ENCODE measurements at regions not wholly inside any gene's neighbourhood (a gene's known extent, or its start where the extent isn't known, plus 50 kb on each side); places are given as distances from the start of the nearest gene placed in this dataset.

- TF ChIP-seq EP300 (IDR thresholded peaks at IDR 0.05; ENCODE audit: borderline replicate concordance) (no peak), ZBTB7A (IDR thresholded peaks at IDR 0.05; ENCODE audit: low read depth) (no peak), NFIC (IDR thresholded peaks at IDR 0.05) (no peak), RAD21 (IDR thresholded peaks at IDR 0.05; ENCODE audit: low read depth) (no peak)
- TF ChIP-seq, protein P1, sequence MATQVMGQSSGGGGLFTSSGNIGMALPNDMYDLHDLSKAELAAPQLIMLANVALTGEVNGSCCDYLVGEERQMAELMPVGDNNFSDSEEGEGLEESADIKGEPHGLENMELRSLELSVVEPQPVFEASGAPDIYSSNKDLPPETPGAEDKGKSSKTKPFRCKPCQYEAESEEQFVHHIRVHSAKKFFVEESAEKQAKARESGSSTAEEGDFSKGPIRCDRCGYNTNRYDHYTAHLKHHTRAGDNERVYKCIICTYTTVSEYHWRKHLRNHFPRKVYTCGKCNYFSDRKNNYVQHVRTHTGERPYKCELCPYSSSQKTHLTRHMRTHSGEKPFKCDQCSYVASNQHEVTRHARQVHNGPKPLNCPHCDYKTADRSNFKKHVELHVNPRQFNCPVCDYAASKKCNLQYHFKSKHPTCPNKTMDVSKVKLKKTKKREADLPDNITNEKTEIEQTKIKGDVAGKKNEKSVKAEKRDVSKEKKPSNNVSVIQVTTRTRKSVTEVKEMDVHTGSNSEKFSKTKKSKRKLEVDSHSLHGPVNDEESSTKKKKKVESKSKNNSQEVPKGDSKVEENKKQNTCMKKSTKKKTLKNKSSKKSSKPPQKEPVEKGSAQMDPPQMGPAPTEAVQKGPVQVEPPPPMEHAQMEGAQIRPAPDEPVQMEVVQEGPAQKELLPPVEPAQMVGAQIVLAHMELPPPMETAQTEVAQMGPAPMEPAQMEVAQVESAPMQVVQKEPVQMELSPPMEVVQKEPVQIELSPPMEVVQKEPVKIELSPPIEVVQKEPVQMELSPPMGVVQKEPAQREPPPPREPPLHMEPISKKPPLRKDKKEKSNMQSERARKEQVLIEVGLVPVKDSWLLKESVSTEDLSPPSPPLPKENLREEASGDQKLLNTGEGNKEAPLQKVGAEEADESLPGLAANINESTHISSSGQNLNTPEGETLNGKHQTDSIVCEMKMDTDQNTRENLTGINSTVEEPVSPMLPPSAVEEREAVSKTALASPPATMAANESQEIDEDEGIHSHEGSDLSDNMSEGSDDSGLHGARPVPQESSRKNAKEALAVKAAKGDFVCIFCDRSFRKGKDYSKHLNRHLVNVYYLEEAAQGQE (IDR thresholded peaks at IDR 0.05; ENCODE audit: low read depth) = no peak
Observed at GRCh38 chr6:9481292-9482029, 933.4 kb downstream of the TFAP2A start.

DNA sequence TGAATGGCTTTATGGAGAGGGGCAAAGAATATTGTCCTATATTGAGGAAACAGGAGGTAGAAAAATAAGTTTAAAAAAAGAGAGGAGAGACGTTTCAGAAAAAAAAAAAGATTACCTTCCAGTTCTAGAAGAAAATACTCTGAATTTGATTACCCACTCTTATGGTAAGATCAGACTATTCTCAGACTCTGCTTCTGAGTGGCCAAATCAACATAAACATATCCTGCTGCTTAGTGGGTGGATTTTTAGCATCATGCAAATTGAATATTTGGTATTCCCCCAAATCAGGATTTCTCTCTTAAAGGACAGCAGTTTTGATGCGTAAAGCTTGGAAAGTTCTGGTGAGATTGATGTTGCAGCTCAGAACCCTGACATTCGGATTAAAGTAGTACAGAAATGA is 946.6 kb downstream of the TFAP2A start:
- TF ChIP-seq CREB1 (IDR thresholded peaks at IDR 0.05; ENCODE audit: low read depth) (no peak), FOXM1 (IDR thresholded peaks at IDR 0.05; ENCODE audit: borderline replicate concordance, low read depth) (no peak), TEAD4 (IDR thresholded peaks at IDR 0.05) (no peak), MAX (IDR thresholded peaks at IDR 0.05) (no peak), TCF12 (IDR thresholded peaks at IDR 0.05; ENCODE audit: low read depth) (no peak), ZBTB7A (IDR thresholded peaks at IDR 0.05; ENCODE audit: low read depth) (no peak), NFIC (IDR thresholded peaks at IDR 0.05) (no peak)
- TF ChIP-seq, protein P2, sequence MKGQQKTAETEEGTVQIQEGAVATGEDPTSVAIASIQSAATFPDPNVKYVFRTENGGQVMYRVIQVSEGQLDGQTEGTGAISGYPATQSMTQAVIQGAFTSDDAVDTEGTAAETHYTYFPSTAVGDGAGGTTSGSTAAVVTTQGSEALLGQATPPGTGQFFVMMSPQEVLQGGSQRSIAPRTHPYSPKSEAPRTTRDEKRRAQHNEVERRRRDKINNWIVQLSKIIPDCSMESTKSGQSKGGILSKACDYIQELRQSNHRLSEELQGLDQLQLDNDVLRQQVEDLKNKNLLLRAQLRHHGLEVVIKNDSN (IDR thresholded peaks at IDR 0.05) = no peak

- TF ChIP-seq EP300 (IDR thresholded peaks at IDR 0.05; ENCODE audit: borderline replicate concordance) (no peak), TEAD4 (IDR thresholded peaks at IDR 0.05) (no peak), EGR1 (IDR thresholded peaks at IDR 0.05) (no peak), CREB1 (IDR thresholded peaks at IDR 0.05; ENCODE audit: low read depth) (no peak), MAX (IDR thresholded peaks at IDR 0.05) (no peak)
Observed at GRCh38 chr6:9467741-9468140, 947.1 kb downstream of the TFAP2A start.

- no peak for TF ChIP-seq TAF1 (IDR thresholded peaks at IDR 0.05; ENCODE audit: low read depth)
- TF ChIP-seq, protein P2 (IDR thresholded peaks at IDR 0.05) = no peak
- no peak for TF ChIP-seq MAX (IDR thresholded peaks at IDR 0.05)
- no peak for TF ChIP-seq TEAD4 (IDR thresholded peaks at IDR 0.05)
- no peak for TF ChIP-seq YY1 (IDR thresholded peaks at IDR 0.05; ENCODE audit: low read depth)
- TF ChIP-seq CEBPB (IDR thresholded peaks at IDR 0.05) = no peak
- TF ChIP-seq, protein P1 (IDR thresholded peaks at IDR 0.05; ENCODE audit: low read depth) = no peak
- TF ChIP-seq CREB1 (IDR thresholded peaks at IDR 0.05; ENCODE audit: low read depth) = no peak
- no peak for TF ChIP-seq NFIC (IDR thresholded peaks at IDR 0.05)
- no peak for TF ChIP-seq EGR1 (IDR thresholded peaks at IDR 0.05)
- TF ChIP-seq ZBTB7A (IDR thresholded peaks at IDR 0.05; ENCODE audit: low read depth) = no peak
- no peak for TF ChIP-seq TCF12 (IDR thresholded peaks at IDR 0.05; ENCODE audit: low read depth)
- no peak for TF ChIP-seq RAD21 (IDR thresholded peaks at IDR 0.05; ENCODE audit: low read depth)
- TF ChIP-seq FOXM1 (IDR thresholded peaks at IDR 0.05; ENCODE audit: borderline replicate concordance, low read depth) = no peak
- TF ChIP-seq EP300 (IDR thresholded peaks at IDR 0.05; ENCODE audit: borderline replicate concordance) = no peak
Observed at GRCh38 chr6:9464583-9464982, 950.3 kb downstream of the TFAP2A start.

DNA sequence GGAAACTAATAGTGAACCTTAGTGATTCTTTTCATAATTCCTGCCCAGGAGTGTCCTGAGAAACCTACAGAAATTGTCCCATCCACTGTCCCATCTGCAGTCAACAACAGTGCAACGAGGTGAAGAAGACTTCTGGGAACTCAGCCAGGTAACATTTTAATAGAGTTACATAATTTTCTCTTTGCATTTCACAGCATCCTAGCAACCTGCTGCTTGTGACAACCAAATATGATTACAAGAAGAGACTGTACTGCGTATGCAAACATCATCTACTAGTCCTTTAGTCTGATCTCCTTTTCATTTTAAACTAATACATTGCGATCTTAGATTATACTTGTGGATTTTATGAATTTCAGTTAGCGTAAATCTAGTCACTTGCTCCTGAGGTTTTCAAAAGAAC is 951.6 kb downstream of the TFAP2A start:
- TF ChIP-seq FOXM1 (IDR thresholded peaks at IDR 0.05; ENCODE audit: borderline replicate concordance, low read depth) (no peak), TAF1 (IDR thresholded peaks at IDR 0.05; ENCODE audit: low read depth) (no peak), EGR1 (IDR thresholded peaks at IDR 0.05) (no peak), EP300 (IDR thresholded peaks at IDR 0.05; ENCODE audit: borderline replicate concordance) (no peak), CREB1 (IDR thresholded peaks at IDR 0.05; ENCODE audit: low read depth) (no peak), RAD21 (IDR thresholded peaks at IDR 0.05; ENCODE audit: low read depth) (no peak), ZBTB7A (IDR thresholded peaks at IDR 0.05; ENCODE audit: low read depth) (no peak), CEBPB (IDR thresholded peaks at IDR 0.05) (no peak), MAX (IDR thresholded peaks at IDR 0.05) (no peak), NFIC (IDR thresholded peaks at IDR 0.05) (no peak), YY1 (IDR thresholded peaks at IDR 0.05; ENCODE audit: low read depth) (no peak), TCF12 (IDR thresholded peaks at IDR 0.05; ENCODE audit: low read depth) (no peak)
- TF ChIP-seq, protein P1 (IDR thresholded peaks at IDR 0.05; ENCODE audit: low read depth) = no peak
- TF ChIP-seq, protein P2 (IDR thresholded peaks at IDR 0.05) = no peak

Data from Ishikawa (cell line).